ENCODE measurements at regions not wholly inside any gene's neighbourhood (a gene's known extent, or its start where the extent isn't known, plus 50 kb on each side); places are given as distances from the start of the nearest gene placed in this dataset.

GRCh38 chr6:37109714-37110499 lies 60.0 kb upstream of the PIM1 start:
- no peak for DNase-seq (ENCODE audit: low spot score)
- H3K4me3 Mint-ChIP-seq: peak overlapping the region; percentile 48
- H3K9me3 Mint-ChIP-seq: no peaks in the 10 kb centered on the region
- intact Hi-C loops (cut with micrococcal nuclease): loop anchor here (1.0 kb wide), 5 partner anchors 8 to 59 kb away; no protein-coding TSS in a partner anchor
- peak overlapping the region; percentile 82 for H3K27ac Mint-ChIP-seq
- peaks cover 46% of the 10 kb centered on the region for H3K4me1 Mint-ChIP-seq (ENCODE audit: low read depth)
- no peaks in the 10 kb centered on the region for H3K27me3 Mint-ChIP-seq (ENCODE audit: insufficient read depth)
- no peaks in the 10 kb centered on the region for H3K36me3 Mint-ChIP-seq (ENCODE audit: low read depth)

- Mint-ChIP-seq H3K27ac (peak overlapping the region; percentile 82), H3K27me3 (ENCODE audit: insufficient read depth) (no peaks in the 10 kb centered on the region), H3K4me3 (peak overlapping the region; percentile 48), H3K9me3 (no peaks in the 10 kb centered on the region), H3K36me3 (ENCODE audit: low read depth) (no peaks in the 10 kb centered on the region), H3K4me1 (ENCODE audit: low read depth) (peaks cover 38% of the 10 kb centered on the region)
- peak; percentile 34 for DNase-seq (ENCODE audit: low spot score)
- intact Hi-C loops (cut with micrococcal nuclease): loop anchor here (1.0 kb wide), 5 partner anchors 8 to 59 kb away; no protein-coding TSS in a partner anchor
Measured at GRCh38 chr6:37110500-37111461, 59.2 kb upstream of the PIM1 start.

GRCh38 chr6:37113976-37114375 lies 56.0 kb upstream of the PIM1 start:
- intact Hi-C loops (cut with micrococcal nuclease): no loop called here
- Mint-ChIP-seq H3K27me3 (ENCODE audit: insufficient read depth) (no peaks in the 10 kb centered on the region), H3K4me1 (ENCODE audit: low read depth) (peaks cover 21% of the 10 kb centered on the region)

GRCh38 chr6:37114612-37115011 lies 55.3 kb upstream of the PIM1 start:
- DNase-seq (ENCODE audit: low spot score): no peak
- intact Hi-C loops (cut with micrococcal nuclease): no loop called here
- Mint-ChIP-seq H3K9me3 (no peaks in the 10 kb centered on the region), H3K4me1 (ENCODE audit: low read depth) (peaks cover 23% of the 10 kb centered on the region), H3K4me3 (no peak overlapping the region), H3K36me3 (ENCODE audit: low read depth) (no peaks in the 10 kb centered on the region), H3K27ac (no peak overlapping the region), H3K27me3 (ENCODE audit: insufficient read depth) (no peaks in the 10 kb centered on the region)

More at GRCh38 chr6:37113976-37114375, 56.0 kb upstream of the PIM1 start:
- Mint-ChIP-seq H3K27ac (no peak overlapping the region), H3K36me3 (ENCODE audit: low read depth) (no peaks in the 10 kb centered on the region), H3K9me3 (no peaks in the 10 kb centered on the region), H3K4me3 (no peak overlapping the region)
- DNase-seq (ENCODE audit: low spot score): no peak

GRCh38 chr6:37115236-37115895 lies 54.6 kb upstream of the PIM1 start:
- Mint-ChIP-seq H3K4me3 (no peak overlapping the region), H3K4me1 (ENCODE audit: low read depth) (peaks cover 15% of the 10 kb centered on the region), H3K27ac (no peak overlapping the region)

GRCh38 chr6:37116326-37116725 lies 53.6 kb upstream of the PIM1 start:
- Mint-ChIP-seq H3K9me3 (no peaks in the 10 kb centered on the region), H3K4me3 (no peak overlapping the region), H3K27ac (no peak overlapping the region), H3K27me3 (ENCODE audit: insufficient read depth) (no peaks in the 10 kb centered on the region), H3K36me3 (ENCODE audit: low read depth) (no peaks in the 10 kb centered on the region), H3K4me1 (ENCODE audit: low read depth) (peaks cover 6% of the 10 kb centered on the region)
- no peak for DNase-seq (ENCODE audit: low spot score)
- intact Hi-C loops (cut with micrococcal nuclease): no loop called here

More at GRCh38 chr6:37115236-37115895, 54.6 kb upstream of the PIM1 start:
- H3K27me3 Mint-ChIP-seq (ENCODE audit: insufficient read depth): no peaks in the 10 kb centered on the region
- no peaks in the 10 kb centered on the region for H3K9me3 Mint-ChIP-seq
- H3K36me3 Mint-ChIP-seq (ENCODE audit: low read depth): no peaks in the 10 kb centered on the region
- intact Hi-C loops (cut with micrococcal nuclease): no loop called here
- DNase-seq (ENCODE audit: low spot score): no peak

GRCh38 chr6:37119387-37119886 lies 50.5 kb upstream of the PIM1 start:
- Mint-ChIP-seq H3K27me3 (ENCODE audit: insufficient read depth) (peaks cover 1% of the 10 kb centered on the region), H3K4me3 (no peak overlapping the region), H3K4me1 (ENCODE audit: low read depth) (peaks cover 6% of the 10 kb centered on the region), H3K36me3 (ENCODE audit: low read depth) (no peaks in the 10 kb centered on the region), H3K9me3 (no peaks in the 10 kb centered on the region), H3K27ac (no peak overlapping the region)
- intact Hi-C loops (cut with micrococcal nuclease): no loop called here
- no peak for DNase-seq (ENCODE audit: low spot score)

All from activated T-helper 1 cell treated with anti-CD3 and anti-CD28 coated beads, Interleukin-12 subunit alpha, Interleukin-12 subunit beta, Interleukin-2, Interleukin-4 antibody, amounts not matched to agents 30 ng/mL and 10 ng/mL and 1 ng/mL, durations not matched to agents 14 hours and 24 hours and 36 hours (primary cell).